ENCODE measurements at regions not wholly inside any gene's neighbourhood (a gene's known extent, or its start where the extent isn't known, plus 50 kb on each side); places are given as distances from the start of the nearest gene placed in this dataset.

DNA sequence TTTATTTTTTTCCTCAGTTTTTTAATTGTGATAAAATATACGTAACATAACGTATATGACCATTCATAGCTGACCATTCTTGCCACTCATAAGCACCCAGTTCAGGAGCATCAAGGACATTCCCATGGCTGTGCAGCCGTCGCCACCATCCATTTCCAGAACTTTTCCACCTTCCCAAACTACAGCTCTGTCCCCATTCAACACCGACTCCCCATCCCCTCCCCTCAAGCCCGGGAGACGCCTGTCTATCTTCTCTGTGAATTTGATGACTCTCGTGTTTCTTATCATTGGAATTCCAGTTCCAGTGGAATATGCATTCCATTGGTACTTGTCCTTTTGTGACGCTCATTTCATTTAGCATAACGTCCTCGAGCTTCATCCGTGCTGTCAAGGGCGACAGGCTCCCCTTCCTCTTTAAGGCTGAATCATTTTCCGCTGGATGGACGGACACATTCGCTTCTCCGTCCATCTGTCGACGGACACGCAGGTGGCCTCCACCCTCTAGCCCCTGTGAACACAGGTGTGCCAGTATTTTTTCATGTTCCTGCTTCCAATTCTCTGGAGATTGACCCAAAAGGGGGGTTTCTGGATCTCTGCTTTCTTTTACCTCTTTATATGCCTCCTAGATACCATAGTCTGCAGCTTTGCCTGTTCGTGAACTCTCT lies 88.1 kb downstream of the YTHDF1 start:
- DNase-seq = no peak

DNA sequence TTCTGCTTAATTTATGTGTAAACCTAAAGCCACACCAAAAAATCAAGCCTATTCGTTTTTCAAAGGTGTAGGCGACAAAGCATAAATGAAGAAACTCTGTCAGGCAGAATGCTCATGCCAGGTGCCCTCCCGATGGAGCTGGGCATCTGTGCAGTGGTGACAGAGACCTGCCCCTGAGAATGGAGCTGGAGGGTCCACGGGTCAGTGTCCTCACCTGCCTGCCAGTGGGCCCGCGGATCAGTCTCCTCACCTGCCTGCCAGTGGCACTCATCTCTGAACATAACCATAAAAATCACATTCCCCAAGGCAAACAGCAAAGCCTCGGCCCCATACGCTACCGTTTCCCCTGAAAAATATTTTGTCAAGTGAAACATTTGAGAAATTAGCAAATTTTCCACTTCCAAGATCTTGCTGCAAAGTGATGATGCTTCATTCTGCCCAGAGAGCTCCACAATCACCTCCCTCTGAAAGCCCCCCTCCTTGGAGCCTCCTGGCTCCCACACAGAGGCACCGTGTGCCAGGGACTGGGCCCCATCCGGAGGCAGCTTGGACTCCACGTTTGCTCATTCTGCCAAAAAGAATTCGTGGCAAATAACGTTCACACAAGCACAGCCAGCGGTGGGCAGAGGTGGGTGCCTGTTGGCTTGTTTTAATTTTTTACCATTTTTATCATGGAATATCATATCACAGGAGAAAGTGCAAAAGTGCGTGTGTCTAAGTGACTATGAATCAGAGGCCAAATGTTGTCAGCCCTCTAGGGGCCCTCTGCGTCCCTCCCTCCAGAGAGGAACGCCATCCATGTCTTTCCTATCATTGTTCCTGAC lies 88.8 kb downstream of the YTHDF1 start:
- DNase-seq = no peak

DNA sequence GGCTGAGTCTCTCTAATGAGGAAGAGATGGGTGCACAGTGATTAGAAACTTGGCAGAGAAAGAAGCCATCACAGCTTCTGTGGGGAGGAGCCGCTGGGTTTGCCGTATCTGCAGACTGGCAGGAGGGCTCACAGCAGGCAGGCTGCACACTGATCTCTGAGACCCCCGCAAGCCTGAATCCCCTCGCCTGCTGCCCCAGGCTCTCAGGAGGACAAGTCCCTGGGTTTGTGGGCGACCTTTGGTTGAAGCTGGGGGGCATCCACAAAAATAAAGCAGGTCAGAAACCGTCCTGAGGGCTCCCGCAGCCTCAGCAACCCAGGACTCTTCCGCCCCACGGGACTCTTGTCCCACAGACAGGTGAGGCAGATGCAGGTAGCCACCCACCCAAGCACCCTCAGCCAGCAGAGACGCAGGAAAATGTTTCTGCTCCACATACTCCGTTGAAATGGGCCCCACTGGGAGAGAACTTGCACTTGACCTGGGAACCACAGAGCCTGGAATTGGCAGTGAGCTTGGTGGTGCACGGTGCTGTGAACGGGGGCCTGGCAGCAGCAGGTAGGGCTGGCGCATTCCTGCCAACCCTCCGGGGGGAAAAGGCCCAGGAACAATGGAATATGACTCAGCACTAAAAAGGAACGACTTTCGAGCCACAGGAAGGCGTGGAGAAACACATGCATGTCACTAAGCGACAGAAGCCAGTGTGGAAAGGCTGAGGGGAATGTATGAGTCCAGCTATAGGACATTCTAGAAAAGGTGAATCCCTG lies 89.9 kb downstream of the YTHDF1 start:
- DNase-seq = no peak

DNA sequence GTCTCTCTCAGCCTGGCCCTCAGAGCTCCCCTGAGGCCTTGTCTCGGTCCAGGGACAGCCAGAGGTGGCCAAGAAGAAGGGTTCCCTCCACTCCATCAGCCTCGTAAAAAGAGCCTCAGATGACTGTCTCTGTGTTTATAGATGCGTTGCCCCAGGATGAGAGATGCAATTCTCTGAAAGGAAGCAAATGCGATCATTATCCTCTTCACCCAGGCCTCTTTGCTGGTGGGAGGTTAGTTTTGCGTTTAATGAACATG lies 90.4 kb downstream of the YTHDF1 start:
- DNase-seq = no peak

DNA sequence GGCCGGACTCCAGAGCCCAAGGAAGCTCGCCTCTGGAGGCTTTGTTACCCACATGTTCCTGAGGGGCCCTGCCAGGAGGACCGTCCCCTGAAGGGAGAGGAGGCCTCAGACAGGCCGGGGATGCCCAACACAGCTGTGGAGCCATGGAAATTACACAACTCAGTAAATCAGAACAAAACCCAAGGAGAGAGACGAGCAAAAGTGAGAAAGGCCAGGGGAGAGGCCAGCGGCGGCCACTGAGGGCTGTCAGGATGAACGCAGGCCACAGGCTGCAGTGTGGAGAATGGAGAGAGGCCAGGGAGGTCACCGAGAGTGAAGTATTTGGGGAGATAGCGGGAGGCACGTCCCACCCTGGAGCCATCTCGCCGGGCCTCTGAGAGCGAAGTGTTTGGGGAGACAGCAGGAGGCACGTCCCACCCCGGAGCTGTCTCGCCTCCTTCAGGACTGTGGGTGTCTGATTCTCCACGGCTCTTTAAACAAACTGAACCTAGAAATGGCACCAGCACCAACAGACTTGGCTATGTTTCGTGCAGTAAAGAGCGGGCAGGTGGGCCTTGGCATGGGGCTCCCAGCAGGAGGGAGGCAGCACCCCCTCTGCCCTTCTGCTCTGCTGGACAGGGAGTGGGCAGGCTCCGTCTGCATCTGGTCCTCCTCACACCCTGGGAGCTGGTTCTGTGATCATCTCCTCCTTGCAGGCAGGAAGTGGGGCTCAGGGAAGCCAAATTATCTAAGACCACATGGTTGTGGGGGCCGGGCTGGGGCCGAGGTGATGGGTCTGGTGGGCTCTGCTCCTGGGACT lies 91.0 kb downstream of the YTHDF1 start:
- no peak for DNase-seq

DNA sequence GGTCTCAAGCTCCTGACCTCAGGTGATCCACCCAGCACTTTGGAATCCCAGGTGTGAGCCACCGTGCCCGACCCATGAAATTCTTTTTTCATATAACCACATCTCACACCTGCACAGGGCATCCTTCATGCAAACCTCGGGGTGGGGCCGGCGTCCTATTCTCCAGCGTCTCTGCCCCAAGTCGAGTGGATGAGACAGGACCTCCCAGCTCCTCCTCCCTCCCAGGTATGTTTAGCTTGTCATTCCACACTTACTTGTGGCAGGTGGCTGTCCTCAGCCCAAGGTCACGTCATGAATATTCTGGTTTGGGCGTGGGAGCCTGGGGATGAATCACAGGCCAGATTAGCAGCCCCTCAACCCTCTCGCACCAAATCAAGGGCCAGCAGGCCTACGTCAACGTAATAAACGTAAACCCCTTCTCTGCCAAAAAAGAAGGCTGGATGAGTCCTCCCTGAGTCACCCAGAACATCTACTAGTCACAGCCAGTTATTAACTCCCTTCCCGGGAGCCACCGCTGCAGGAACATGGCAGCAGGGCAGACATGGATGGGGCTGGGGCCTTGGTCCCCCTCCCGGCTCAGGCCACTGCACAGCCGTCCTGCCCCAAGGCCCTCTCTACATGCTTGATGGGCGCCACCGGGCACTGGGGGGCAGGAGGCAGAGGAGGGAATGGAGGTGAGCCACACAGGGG lies 91.7 kb downstream of the YTHDF1 start:
- no peak for DNase-seq

DNA sequence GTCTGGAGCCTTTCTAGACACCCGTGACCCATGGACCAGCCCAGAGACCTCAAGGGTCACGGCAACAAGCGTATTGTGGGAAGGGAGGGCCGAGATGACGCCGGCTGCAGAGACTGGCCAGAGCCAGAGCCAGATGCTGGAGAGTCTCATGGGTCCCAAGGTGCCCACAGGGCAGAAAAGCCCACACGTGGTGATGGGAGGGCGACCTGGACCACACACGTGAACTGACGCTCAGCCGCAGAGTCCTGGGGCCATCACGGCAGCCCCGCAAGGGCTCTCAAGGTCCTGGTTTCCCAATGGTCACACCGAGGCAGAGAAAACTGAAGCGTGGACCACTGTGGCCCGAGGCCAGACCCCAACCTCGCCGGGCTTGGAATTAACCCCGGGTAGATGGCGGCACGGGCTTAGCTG lies 92.6 kb downstream of the YTHDF1 start:
- no peak for DNase-seq

DNA sequence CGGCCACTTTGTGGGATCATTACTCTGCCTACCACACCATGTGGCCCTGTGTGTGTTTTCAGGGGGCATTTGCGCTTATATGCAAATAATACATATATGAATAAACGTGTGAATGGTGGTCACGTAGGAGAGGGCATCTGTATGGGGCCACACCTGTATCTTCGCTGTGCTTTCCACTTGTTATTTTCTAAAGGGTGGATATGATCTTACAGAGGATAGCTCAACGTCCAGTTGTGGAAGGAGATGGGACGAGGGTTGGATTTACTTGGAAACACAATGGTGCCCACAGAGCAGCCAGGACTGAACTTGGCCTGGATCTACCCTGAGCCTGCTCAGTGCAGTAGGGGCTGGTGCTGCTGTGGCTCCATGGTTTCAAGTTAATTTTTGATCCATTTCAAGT lies 93.3 kb downstream of the YTHDF1 start:
- no peak for DNase-seq

DNA sequence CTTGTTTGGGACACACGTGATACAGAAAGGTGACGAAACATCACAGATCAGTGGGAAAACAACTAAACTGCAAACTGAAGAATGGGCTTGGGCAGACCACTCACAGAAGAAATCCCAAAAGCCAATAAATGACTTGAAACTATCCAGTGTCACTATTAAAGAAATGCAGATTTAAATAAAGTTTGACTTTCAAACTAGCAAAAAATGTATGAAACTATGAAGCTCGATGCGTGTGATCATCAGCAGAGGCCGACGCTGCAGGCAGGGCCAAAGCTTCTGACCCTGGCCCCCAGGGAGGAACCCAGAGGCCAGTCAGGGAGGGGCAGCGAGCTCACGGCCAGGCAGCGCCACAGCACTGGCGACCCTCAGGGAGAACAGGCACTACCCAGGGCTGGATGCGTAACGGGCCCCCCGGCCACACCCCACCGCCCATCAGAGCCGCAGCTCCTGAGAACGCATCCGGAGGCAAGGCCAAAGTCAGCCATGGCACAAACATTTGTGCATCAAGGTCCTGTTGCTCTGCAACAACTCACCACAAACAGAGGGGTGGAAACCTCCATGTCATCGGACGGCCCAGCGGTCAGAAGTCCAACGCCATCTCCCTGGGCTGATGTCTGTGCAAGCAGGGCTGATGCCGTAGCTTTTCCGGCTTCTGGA lies 94.1 kb downstream of the YTHDF1 start:
- no peak for DNase-seq

DNA sequence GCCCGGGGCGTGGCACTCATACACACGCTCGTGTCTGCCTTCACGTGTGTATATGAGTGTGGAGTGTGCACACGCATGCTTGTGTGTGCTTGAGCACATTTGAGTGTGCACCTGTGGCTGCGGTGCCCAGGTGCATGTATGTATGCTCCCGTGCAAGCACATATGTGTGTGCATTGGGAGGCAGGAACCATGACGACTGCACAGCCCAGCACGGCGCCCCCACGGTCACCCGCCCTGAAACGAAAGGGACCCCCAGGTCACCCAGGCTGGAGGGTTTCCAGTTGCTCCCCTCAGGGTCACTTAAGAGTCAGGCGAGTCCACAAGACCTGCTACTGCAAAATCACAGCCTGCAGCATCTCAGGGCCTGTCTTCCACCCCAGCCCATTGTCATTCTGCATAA lies 94.7 kb downstream of the YTHDF1 start:
- DNase-seq = no peak

DNA sequence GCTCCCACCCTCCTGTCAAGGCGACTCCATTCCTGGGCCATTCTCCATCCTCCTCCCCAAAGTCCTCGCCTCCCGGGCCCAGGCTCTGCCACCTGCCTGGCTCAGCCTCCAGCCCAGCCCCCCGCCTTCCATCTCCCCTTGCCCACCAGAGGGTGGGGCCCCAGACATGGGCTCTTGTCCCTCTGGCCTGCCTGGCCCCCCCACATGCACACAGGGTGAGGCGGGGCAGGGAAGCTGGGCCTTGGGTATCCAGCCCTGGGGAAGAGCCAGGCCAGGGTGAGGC lies 95.2 kb downstream of the YTHDF1 start:
- no peak for DNase-seq

DNA sequence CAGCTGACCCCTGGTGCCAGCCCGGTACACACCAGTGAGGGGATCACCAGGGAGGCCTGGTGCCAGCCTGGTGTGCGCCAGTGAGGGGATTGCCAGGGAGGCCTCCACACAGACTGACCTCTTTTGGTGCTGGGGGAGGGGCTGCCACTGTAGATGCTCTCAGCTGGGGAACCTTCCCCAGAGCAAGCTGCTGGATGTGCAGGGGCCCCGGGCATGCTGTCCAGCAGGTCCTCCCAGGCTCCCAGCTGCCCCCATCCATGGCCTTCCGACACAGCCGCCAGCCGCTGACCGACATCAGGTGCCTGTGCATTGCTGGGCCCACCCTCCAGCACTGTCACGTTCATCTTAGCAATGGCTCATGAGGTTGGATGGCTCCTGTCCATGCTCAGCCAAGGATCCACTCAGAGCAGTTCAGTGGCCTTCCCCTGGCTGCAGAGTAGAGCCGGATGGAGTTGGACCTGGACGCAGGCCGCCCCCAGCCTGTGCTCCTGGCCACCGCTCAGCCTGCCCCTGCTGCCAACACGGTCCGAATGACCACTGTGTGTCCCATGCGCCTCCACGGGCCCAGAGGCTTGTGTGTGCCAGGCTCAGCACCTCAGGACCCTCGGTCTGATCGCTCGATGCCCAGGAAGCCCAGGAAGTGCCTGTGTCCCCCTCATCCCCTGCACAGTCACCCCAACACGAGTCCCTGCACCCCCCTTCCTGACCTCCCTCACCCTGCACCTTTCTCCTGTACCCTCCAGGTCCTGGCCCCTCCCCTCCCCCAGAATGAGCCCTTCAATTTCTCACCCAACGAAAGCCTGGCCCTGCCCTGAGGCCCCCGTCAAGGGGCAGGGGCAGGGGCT lies 95.7 kb downstream of the YTHDF1 start:
- DNase-seq = no peak

DNA sequence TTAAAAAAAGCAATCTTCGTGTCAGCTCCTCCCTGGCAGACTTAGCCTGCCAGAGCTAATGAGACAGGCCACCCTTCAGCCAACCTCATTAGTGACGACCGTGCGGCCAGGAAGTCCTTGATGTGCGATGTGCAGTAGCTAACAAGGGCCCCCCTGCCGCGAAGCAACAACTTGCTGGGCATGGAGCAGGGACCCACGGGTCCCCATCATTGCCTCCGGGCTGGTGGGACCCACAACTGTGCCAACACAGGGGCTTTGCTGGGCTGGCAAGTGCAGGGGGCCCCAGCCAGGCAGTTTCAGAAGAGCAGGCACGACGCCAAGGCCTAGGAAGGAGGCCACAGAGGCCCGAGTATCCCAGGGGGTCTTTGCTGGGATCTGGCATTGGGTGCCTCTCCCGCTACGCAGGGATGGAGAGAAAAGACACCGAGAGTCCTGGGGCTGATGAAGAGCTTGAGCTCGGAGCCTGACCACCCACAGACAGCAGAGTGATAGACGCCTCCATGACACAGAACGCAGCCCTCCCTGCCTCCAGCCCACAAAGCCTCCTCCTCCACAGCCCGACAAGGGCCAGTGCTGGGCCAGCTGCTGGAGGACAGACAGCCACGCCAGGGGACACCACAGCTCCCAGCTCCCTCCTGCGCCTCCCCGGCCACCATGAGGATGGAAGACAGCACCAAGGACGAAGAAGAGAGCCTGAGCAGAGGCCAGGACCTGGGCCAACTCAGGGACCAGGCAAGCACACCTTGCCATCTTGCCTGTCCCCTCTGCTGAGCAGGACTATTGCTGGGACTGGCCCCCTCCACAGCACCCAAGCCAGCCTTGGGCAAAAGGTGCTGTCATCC lies 96.6 kb downstream of the YTHDF1 start:
- DNase-seq = no peak

DNA sequence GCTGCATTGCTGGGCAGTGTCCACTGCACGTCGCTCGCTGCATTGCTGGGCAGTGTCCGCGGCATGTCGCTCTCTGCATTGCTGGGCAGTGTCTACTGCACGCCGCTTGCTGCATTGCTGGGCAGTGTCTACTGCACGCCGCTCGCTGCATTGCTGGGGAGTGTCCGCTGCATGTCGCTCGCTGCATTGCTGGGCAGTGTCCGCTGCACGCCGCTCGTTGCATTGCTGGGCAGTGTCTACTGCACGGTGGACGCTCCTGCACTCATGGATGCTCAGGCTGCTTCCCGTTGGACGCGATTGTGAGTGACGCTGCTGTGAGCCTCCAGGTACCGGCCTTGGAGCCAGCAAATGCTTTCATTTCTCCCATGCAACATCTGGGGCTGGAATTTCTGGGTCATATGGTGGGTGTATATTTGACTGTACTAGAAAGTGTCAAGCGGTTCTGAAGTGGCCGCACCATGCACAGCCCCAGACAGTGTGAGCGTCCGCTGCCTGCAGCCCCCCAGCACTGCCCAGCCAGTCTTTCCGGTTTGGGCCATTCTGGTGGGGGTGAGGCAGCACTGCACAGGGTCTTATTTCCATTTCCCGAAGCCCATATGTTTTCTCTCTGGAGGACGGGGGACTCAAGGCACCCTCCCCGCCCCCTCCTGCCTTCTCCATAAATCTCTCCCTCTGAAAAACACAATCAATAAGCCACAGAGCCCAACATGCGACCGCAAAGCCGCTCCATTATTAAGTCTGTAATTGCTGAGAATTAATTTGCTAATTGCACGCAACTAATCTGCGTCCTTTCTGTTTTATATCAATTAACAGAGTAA lies 97.4 kb downstream of the YTHDF1 start:
- DNase-seq = no peak

DNA sequence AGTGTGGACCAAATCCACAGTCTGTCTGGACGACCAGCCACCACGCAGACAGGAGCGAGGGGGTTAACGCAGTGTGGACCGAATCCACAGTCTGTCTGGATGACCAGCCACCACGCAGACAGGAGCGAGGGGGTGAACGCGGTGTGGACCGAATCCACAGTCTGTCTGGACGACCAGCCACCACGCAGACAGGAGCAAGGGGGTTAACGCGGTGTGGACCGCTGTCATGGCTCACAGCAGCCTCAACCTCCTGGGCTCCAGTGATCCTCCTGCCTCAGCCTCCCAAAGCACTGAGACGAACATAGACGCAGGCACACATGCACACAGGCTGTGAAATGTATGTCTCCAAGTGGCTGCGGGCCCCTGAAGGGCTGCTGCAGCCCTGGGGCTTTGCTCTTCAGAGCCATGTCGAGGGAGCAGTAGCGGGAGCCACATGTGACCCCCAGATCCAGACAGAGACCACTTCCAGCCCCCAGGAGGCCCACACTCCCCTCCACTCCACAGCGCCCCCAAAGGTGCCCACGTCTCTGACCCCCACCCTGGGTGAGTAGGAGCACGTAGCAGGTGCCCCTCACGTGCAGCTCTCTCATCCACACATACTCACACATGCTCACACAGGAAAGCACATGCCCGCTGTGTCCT lies 98.1 kb downstream of the YTHDF1 start:
- no peak for DNase-seq

DNA sequence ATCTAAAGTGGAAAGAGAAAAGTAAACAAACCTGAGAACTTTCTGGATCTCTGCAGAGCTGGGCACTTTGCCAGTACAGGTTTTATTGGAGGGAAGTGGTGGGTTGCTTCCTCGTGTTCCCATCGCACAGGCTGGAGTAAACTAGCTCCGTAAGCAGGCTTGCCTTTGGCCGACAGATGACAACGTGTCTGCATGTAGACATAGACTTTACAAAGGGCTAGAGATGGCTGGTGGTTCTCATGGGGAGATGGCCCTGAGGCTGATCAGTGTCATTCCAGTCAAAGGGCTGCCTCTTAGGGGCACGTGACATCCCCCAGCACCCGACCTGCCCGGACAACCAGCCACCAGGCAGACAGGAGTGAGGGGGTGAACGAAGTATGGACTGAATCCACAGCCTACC lies 98.8 kb downstream of the YTHDF1 start:
- no peak for DNase-seq

DNA sequence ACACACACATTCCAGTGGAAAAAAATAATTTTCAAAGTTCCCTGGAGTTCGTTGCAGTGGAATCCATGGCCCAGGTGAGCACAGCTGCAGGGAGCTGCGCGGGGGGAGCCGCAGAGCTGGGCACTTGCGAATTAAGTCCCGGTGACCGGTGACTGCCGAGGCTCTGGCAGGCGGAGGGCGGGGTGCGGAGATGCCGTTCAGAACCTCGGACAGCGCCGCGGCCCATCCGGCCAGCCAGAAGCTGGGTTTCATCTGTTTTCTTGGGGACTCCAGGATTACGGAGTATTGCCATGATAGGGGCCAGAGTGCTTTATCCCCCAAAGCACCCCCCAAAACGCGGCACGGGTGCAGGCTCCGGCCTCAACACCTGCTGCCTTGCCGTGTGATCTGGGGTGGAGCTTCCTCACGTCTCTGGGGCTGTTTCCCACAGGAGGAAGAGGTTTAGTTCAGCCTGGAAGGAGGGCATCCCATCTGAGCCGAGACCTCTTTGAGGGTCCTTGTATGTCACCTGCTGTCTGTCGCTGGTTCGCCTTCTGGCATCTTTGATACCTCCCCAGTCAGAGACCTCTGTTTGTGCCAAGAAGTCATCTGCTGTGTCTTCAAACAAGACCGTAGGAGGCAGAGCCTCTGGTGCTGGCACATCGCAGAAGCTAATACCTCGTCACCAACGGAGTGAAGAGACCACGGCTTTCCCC lies 99.4 kb downstream of the YTHDF1 start:
- peak; percentile 21 for DNase-seq

DNA sequence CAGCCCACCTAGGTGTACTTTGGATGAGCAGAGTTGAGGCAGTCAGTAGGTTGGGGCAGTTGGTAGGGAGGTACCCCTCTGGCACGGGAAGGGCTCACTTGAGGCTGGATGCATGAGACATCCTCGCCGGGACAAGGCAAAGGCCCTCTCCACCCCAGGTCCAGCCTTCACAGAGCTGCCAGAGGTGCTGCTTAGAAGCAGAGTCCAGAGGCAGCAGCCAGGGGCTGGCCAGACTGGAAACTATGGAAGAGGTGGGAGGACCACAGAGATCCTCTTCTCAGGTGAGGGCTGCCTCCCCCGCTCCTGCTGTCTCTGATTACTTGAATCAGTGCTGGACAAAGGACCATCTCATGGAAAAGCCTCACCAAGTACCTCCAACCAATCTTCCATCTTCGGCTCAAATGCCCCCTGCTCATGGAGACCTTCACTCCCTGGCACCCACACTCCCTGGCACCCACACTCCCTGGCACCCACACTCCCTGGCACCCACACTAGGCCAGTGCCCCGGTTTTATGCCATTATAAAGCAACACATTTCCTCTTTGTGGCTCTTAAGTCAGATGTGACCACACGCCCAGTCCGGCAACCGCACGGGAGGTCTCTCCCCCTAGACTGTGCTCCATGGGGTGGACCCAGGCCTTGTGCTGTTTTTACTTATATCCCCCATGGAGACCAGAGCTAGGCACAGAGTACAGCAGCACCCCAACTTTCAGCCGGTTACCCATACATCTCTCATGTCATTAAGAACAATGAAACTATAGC lies 100.1 kb downstream of the YTHDF1 start:
- no peak for DNase-seq
